Ovary (tissue), 7 donors: ENCODE measurements at regions not wholly inside any gene's neighbourhood (a gene's known extent, or its start where the extent isn't known, plus 50 kb on each side); places are given as distances from the start of the nearest gene placed in this dataset.

Experiments
- DNase-seq, 5 donors: peaks; one replicate each; pipeline ENCODE4 v3.0.0-alpha.2; 2019 to 2020
- H3K27ac ChIP-seq, 2 donors: fragments of 200-600 bp; one replicate each; pipeline versions ENCODE4 v1.5.1 to v1.8.0; 2019 to 2022
- H3K27me3 ChIP-seq: fragments of 200-600 bp; one replicate; pipeline ENCODE4 v1.8.0; 2022
- H3K36me3 ChIP-seq: fragments of 200-600 bp; sonication (generic); one replicate; pipeline ENCODE4 v1.5.1; 2019
- H3K4me1 ChIP-seq: one replicate; pipeline ENCODE4 v1.8.1; 2013; ENCODE audit warnings: mild to moderate bottlenecking, moderate library complexity; ENCODE audit not compliant: insufficient read depth
- H3K4me3 ChIP-seq: fragments of 200-600 bp; sonication (generic); one replicate; pipeline ENCODE4 v1.5.1; 2017
- H3K9me3 ChIP-seq, 2 donors: fragments of 200-600 bp in 1 of 2; sonication (generic) in 1 of 2; one replicate each; pipeline versions ENCODE4 v1.5.1 to v1.8.1; 2013 to 2019; ENCODE audit warnings: mild to moderate bottlenecking in 1 of 2, moderate library complexity in 1 of 2
- EP300 ChIP-seq: sonication (generic); formaldehyde crosslinking; IDR thresholded peaks from one replicate; pipeline ENCODE4 v1.6.1; 2017; ENCODE audit warnings: antibody characterized with exemption
- POLR2A ChIP-seq: fragments of 450-650 bp; IDR thresholded peaks from one replicate; pipeline ENCODE4 v1.6.1; 2017; ENCODE audit warnings: antibody characterized with exemption, mild to moderate bottlenecking, moderate library complexity
- WGBS, 3 donors: extraction: QIAGEN DNeasy Blood & Tissue Kit in 1 of 3; methylation state at CpG; one replicate each; pipeline versions ENCODE4 v1.1.5 to v1.1.7; 2013 to 2017; 5-methylcytosine and 5-hydroxymethylcytosine counted together
- intact Hi-C, 4 donors: fragments of 100-400 bp; cut with DNase I; formaldehyde crosslinking; loops; one replicate each; pipeline versions ENCODE4 v1.11.0 to v1.15.1; 2022 to 2023
- TF ChIP-seq, protein P1 (sequence below), 3 donors: fragments of 450-650 bp in 2 of 3; fragments of 200-600 bp in 1 of 3; IDR thresholded peaks; one replicate each; pipeline versions ENCODE4 v1.5.1 to v1.8.0; 2016 to 2022; ENCODE audit warnings: antibody characterized with exemption in 3 of 3, mild to moderate bottlenecking in 1 of 3
- donor health status: DM: no; HTN: no; CAD: no; lungs with moderate emphysema.
- donor health status: DM: no; HTN: no; CAD: no.
- donor health status: Bipolar disorder and iron deficiency.
- donor health status: DM: no; HTN: no; CAD: no.
- donor health status: DM: yes; HTN: yes; CAD: no.

DNA sequence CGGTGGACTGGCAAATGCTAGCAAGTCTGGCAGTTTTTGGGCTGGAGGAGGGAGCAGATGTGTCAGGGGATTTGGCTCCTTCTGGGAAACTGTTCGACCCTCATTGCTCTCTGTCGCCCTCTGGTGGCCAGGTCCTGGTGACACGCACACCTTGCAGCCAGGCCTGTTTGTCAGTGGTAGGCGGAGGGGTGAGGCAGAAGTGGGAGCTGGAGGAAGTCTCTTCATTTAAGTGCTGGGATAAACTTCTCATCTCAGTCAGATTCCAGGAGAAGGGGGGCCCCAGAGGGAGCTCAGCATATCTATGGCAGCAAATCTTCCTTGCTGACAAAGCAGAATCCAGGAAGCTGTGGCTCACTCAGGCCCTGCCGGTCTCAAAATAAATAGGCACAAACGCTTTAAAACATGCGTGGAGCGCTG lies 326.5 kb downstream of the ZSWIM6 start:
- DNase-seq, result peak; percentile 75 to 87 (median 81)
- no peaks in the 10 kb centered on the region for H3K36me3 ChIP-seq
- no peak overlapping the region for H3K4me3 ChIP-seq
- H3K9me3 ChIP-seq, result no peaks in the 10 kb centered on the region
- intact Hi-C loops, result loop anchor here in 1 of 4 donors (10.0 kb wide), 1 partner anchor 324 kb away; the partner anchor contains the start of gene ZSWIM6
- H3K27me3 ChIP-seq, result no peaks in the 10 kb centered on the region
- no peak overlapping the region for H3K27ac ChIP-seq
- WGBS, 3 donors, result 33 to 39% (median 37%) methylated on average over 9 of the region's 9 CpGs
- H3K4me1 ChIP-seq, result no peaks in the 10 kb centered on the region
- TF ChIP-seq POLR2A, result no peak
- TF ChIP-seq, protein P1, sequence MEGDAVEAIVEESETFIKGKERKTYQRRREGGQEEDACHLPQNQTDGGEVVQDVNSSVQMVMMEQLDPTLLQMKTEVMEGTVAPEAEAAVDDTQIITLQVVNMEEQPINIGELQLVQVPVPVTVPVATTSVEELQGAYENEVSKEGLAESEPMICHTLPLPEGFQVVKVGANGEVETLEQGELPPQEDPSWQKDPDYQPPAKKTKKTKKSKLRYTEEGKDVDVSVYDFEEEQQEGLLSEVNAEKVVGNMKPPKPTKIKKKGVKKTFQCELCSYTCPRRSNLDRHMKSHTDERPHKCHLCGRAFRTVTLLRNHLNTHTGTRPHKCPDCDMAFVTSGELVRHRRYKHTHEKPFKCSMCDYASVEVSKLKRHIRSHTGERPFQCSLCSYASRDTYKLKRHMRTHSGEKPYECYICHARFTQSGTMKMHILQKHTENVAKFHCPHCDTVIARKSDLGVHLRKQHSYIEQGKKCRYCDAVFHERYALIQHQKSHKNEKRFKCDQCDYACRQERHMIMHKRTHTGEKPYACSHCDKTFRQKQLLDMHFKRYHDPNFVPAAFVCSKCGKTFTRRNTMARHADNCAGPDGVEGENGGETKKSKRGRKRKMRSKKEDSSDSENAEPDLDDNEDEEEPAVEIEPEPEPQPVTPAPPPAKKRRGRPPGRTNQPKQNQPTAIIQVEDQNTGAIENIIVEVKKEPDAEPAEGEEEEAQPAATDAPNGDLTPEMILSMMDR (IDR thresholded peaks at IDR 0.05), result peak; percentile 48 to 70 (median 51)

DNA sequence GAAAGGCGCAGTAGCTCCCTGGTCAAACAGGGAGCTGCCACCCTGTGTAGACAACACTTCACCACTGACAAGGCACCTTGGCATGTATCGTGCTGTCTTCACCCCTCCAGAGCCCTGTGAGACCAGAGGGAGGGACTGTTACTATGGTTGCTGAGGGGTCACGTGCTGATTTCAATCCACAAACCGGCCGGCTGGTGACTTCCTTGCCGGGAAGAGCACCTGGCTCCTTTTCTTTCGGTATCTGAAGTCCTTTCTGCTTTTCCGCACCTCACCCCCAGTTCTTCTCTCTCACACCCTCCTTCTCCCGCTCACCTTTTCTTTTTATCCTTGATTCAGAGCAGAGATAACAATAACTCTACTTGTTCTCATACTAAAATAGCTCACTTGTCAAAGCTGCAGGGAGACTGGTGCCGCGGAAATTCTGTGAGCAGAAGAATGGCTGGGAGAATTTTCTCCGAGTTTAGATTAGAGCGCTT lies 327.2 kb downstream of the ZSWIM6 start:
- H3K4me3 ChIP-seq, result no peak overlapping the region
- H3K27ac ChIP-seq, result no peak overlapping the region
- TF ChIP-seq, protein P1 (IDR thresholded peaks at IDR 0.05), result no peak
- 82 to 87% (median 87%) methylated on average over 13 of the region's 13 CpGs for WGBS, 3 donors
- no peaks in the 10 kb centered on the region for H3K9me3 ChIP-seq
- no peaks in the 10 kb centered on the region for H3K27me3 ChIP-seq
- H3K4me1 ChIP-seq, result no peaks in the 10 kb centered on the region
- no peaks in the 10 kb centered on the region for H3K36me3 ChIP-seq
- intact Hi-C loops, result loop anchor here in 1 of 4 donors (10.0 kb wide), 1 partner anchor 324 kb away; the partner anchor contains the start of gene ZSWIM6
- no peak for DNase-seq

DNA sequence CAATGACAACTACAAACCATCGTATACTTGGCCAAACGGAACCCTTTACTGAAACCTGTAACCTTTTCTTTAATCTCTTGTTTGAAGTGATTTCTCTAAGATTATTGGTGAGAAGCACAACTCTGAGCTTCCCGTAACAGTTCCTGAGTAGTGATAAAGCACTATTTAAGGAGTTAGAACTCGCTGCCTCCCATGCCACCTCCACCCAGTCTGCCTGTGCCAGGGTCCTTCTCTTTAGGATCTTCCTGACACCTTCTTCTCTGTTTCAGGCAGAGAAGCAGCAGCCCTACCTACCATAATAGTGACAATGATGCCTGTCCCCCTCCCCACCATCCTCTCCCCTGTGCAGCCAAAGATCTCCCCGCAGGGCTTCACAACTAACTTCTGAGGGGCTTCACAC lies 330.6 kb downstream of the ZSWIM6 start:
- Histone ChIP-seq H3K4me3 (no peak overlapping the region), H3K9me3 (no peaks in the 10 kb centered on the region), H3K4me1 (no peaks in the 10 kb centered on the region), H3K27ac (no peak overlapping the region), H3K27me3 (no peaks in the 10 kb centered on the region), H3K36me3 (no peaks in the 10 kb centered on the region)
- no peak for DNase-seq
- WGBS, 3 donors, result 68 to 81% (median 72%) methylated on average over 5 of the region's 5 CpGs
- TF ChIP-seq, protein P1 (IDR thresholded peaks at IDR 0.05), result no peak
- intact Hi-C loops, result loop anchor here in 1 of 4 donors (10.0 kb wide), 1 partner anchor 488 kb away; no protein-coding TSS in a partner anchor

DNA sequence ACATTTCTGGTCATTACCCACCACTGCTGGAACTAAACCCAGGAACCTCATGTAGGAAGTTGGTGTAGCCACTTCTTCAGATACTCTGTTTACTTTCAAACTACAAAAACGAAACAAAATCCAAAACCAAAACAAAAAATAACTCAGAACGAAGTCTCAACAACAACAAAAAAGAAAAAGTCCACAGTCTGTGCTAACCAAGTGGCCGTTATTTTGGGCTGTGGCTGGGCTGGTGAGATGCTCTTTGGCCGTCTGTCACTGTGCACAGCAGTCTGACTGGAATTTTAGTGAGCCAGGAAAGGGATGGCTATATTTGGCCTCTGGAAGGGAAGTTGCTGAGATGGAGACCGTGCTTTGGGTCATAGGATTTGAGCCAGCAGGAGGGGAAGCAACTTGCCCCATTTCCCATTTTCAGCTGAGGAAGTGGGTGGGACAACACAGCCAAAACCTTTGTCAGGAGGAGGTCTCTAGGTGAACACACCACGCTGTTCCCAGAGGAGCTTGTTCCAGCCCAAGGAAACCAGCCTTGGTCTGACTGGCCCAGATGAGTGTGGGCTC lies 334.1 kb downstream of the ZSWIM6 start:
- H3K27me3 ChIP-seq, result no peaks in the 10 kb centered on the region
- H3K4me1 ChIP-seq, result no peaks in the 10 kb centered on the region
- no peaks in the 10 kb centered on the region for H3K9me3 ChIP-seq
- WGBS, 3 donors, result 29 to 43% (median 30%) methylated on average over 6 of the region's 6 CpGs
- no peak overlapping the region for H3K4me3 ChIP-seq
- DNase-seq, result no peak
- H3K36me3 ChIP-seq, result no peaks in the 10 kb centered on the region
- intact Hi-C loops, result loop anchor here in 1 of 4 donors (10.0 kb wide), 1 partner anchor 491 kb away; no protein-coding TSS in a partner anchor
- H3K27ac ChIP-seq, result no peak overlapping the region
- TF ChIP-seq POLR2A (no peak), EP300 (no peak)
- TF ChIP-seq, protein P1 (IDR thresholded peaks at IDR 0.05), result no peak
